RWPE1 (cell line): ENCODE measurements at regions not wholly inside any gene's neighbourhood (a gene's known extent, or its start where the extent isn't known, plus 50 kb on each side); places are given as distances from the start of the nearest gene placed in this dataset.

ENCODE experiments used
- CTCF ChIA-PET: fragments of 350-600 bp; sonication (Branson Sonifier 250); formaldehyde crosslinking; extraction: SDS; loops from one replicate; lab custom pipeline; 2021; lab: Yijun Ruan, JAX
- POLR2A ChIA-PET: fragments of 400-600 bp; formaldehyde crosslinking; extraction: SDS; loops from one replicate; lab custom pipeline; 2020; ENCODE audit warnings: antibody characterized with exemption; ENCODE audit not compliant: low non-redundant PET; lab: Yijun Ruan, JAX
- DNase-seq: peaks from one replicate; pipeline ENCODE4 v3.0.0; 2012; ENCODE audit warnings: low spot score
- H3K27ac ChIP-seq: fragments of 450-650 bp; 2 replicates; pipeline ENCODE4 v1.5.1; 2017
- CTCF ChIP-seq: fragments of 450-650 bp; conservative IDR thresholded peaks from 2 replicates; pipeline ENCODE4 v1.5.1; 2017; ENCODE audit warnings: low read depth, mild to moderate bottlenecking

- no peak for DNase-seq
These were observed 79.6 kb upstream of the ZC3H12A start for GRCh38 chr1:37394574-37395464.

GRCh38 chr1:37398096-37398495 is 76.3 kb upstream of the ZC3H12A start:
- no peak for DNase-seq
- ChIA-PET CTCF (no interaction called here), POLR2A (no interaction called here)
- H3K27ac ChIP-seq = no peak overlapping the region
- TF ChIP-seq CTCF = no peak

More at GRCh38 chr1:37394574-37395464, 79.6 kb upstream of the ZC3H12A start:
- TF ChIP-seq CTCF = no peak
- no peak overlapping the region for H3K27ac ChIP-seq
- POLR2A ChIA-PET = no interaction called here
- CTCF ChIA-PET = interaction anchor here (0.6 kb wide), 1 partner anchor 786 kb away, joined by 3 read pairs; no protein-coding TSS in a partner anchor

GRCh38 chr1:37399205-37399604 is 75.2 kb upstream of the ZC3H12A start:
- no peak for DNase-seq
- POLR2A ChIA-PET = no interaction called here
- no peak for TF ChIP-seq CTCF
- CTCF ChIA-PET = no interaction called here
- no peak overlapping the region for H3K27ac ChIP-seq

GRCh38 chr1:37399830-37400464 is 74.4 kb upstream of the ZC3H12A start:
- CTCF ChIA-PET = interaction anchor here (0.6 kb wide), 1 partner anchor 12 kb away, joined by 4 read pairs; no protein-coding TSS in a partner anchor
- no peak for TF ChIP-seq CTCF

GRCh38 chr1:37400466-37401225 is 73.7 kb upstream of the ZC3H12A start:
- H3K27ac ChIP-seq = no peak overlapping the region
- ChIA-PET POLR2A (no interaction called here), CTCF (interaction anchor here (0.6 kb wide), 1 partner anchor 12 kb away, joined by 4 read pairs; no protein-coding TSS in a partner anchor)
- TF ChIP-seq CTCF = no peak
- DNase-seq = no peak

More at GRCh38 chr1:37399830-37400464, 74.4 kb upstream of the ZC3H12A start:
- POLR2A ChIA-PET = no interaction called here
- no peak overlapping the region for H3K27ac ChIP-seq
- no peak for DNase-seq

- POLR2A ChIA-PET = no interaction called here
- CTCF ChIA-PET = no interaction called here
- no peak overlapping the region for H3K27ac ChIP-seq
- no peak for DNase-seq
- no peak for TF ChIP-seq CTCF
These were observed 71.2 kb upstream of the ZC3H12A start for GRCh38 chr1:37403166-37403565.
